GM23338 (cell line): ENCODE measurements at regions not wholly inside any gene's neighbourhood (a gene's known extent, or its start where the extent isn't known, plus 50 kb on each side); places are given as distances from the start of the nearest gene placed in this dataset.

ENCODE experiments used
- ATAC-seq: fragments of 200-7000 bp; cut with Tn5 transposase; 3 replicates; pipeline ENCODE4 v1.9.1; 2020
- DNase-seq: peaks from one replicate; pipeline ENCODE4 v3.0.0-alpha.2; 2015; ENCODE audit warnings: low spot score
- H2AFZ ChIP-seq: fragments of 200-600 bp; sonication (generic); 2 replicates; pipeline ENCODE4 v1.8.0; 2016; ENCODE audit warnings: antibody characterized with exemption, mild to moderate bottlenecking, moderate library complexity
- H3F3A ChIP-seq: fragments of 200-600 bp; sonication (generic); replicated peaks from 2 replicates; pipeline ENCODE4 v1.8.0; 2017; ENCODE audit warnings: antibody characterized with exemption, mixed run types, low read depth
- H3K27ac ChIP-seq: fragments of 200-600 bp; sonication (generic); 2 replicates; pipeline ENCODE4 v1.6.1; 2016; ENCODE audit warnings: low read depth
- H3K27me3 ChIP-seq: fragments of 200-600 bp; sonication (generic); 2 replicates; pipeline ENCODE4 v1.8.0; 2016; ENCODE audit warnings: mild to moderate bottlenecking, mixed run types, moderate library complexity; ENCODE audit not compliant: insufficient read depth
- H3K36me3 ChIP-seq: fragments of 200-600 bp; sonication (generic); 2 replicates; pipeline ENCODE4 v1.8.0; 2016; ENCODE audit warnings: mild to moderate bottlenecking; ENCODE audit not compliant: insufficient read depth
- H3K4me1 ChIP-seq: fragments of 200-600 bp; sonication (generic); 2 replicates; pipeline ENCODE4 v1.8.0; 2016; ENCODE audit warnings: mild to moderate bottlenecking, moderate library complexity; ENCODE audit not compliant: insufficient read depth
- H3K4me2 ChIP-seq: fragments of 200-600 bp; sonication (generic); 2 replicates; pipeline ENCODE4 v1.7.1; 2017; ENCODE audit warnings: mixed run types
- H3K4me3 ChIP-seq: fragments of 200-600 bp; sonication (generic); 2 replicates; pipeline ENCODE4 v1.6.1; 2016; ENCODE audit warnings: mixed run types
- H3K79me2 ChIP-seq: fragments of 200-600 bp; sonication (generic); replicated peaks from 2 replicates; pipeline ENCODE4 v1.8.0; 2017; ENCODE audit warnings: mild to moderate bottlenecking; ENCODE audit not compliant: insufficient read depth
- H3K9me2 ChIP-seq: fragments of 200-600 bp; sonication (generic); 2 replicates; pipeline ENCODE4 v1.8.0; 2017; ENCODE audit not compliant: insufficient read depth
- H4K20me1 ChIP-seq: fragments of 200-600 bp; sonication (generic); replicated peaks from 2 replicates; pipeline ENCODE4 v1.8.0; 2017; ENCODE audit warnings: mild to moderate bottlenecking; ENCODE audit not compliant: insufficient read depth
- H3K27ac Mint-ChIP-seq: 2 replicates; pipeline ENCODE4 v1.8.0; 2020; ENCODE audit warnings: inconsistent platforms, mild to moderate bottlenecking, moderate library complexity, mixed read lengths
- H3K27me3 Mint-ChIP-seq: 3 replicates; pipeline ENCODE4 v1.8.0; 2022; ENCODE audit warnings: low read depth, mild to moderate bottlenecking, moderate library complexity, mixed read lengths, inconsistent platforms; ENCODE audit not compliant: insufficient read depth, poor library complexity
- H3K36me3 Mint-ChIP-seq: 3 replicates; pipeline ENCODE4 v1.8.0; 2021; ENCODE audit warnings: low read depth, mild to moderate bottlenecking, inconsistent platforms, moderate library complexity, mixed read lengths
- H3K4me1 Mint-ChIP-seq: 3 replicates; pipeline ENCODE4 v1.8.0; 2020; ENCODE audit warnings: mild to moderate bottlenecking, inconsistent platforms, mixed read lengths
- H3K4me3 Mint-ChIP-seq: 3 replicates; pipeline ENCODE4 v1.8.0; 2021; ENCODE audit warnings: moderate library complexity, mild to moderate bottlenecking, inconsistent platforms, mixed read lengths
- H3K9me3 Mint-ChIP-seq: 3 replicates; pipeline ENCODE4 v1.8.0; 2020; ENCODE audit warnings: moderate library complexity, mild to moderate bottlenecking, inconsistent platforms, mixed read lengths
- CREB1 ChIP-seq: fragments of 250-450 bp; sonication (Bioruptor Pico); IDR thresholded peaks from 2 replicates; pipeline ENCODE4 v1.5.0; 2020; ENCODE audit warnings: low read depth, mild to moderate bottlenecking, moderate library complexity
- CTCF ChIP-seq, 2 experiments: fragments of 200-600 bp in 1 of 2; sonication (generic) in 1 of 2; conservative IDR thresholded peaks; 2 replicates each; pipeline versions ENCODE4 v1.5.1 to v1.6.1; 2016 to 2017; ENCODE audit warnings: antibody characterized with exemption in 2 of 2, low read depth in 2 of 2, mild to moderate bottlenecking in 2 of 2, moderate library complexity in 1 of 2
- ETS1 ChIP-seq: IDR thresholded peaks from 2 replicates; pipeline ENCODE4 v1.6.1; 2016; ENCODE audit warnings: antibody characterized with exemption
- EZH2 ChIP-seq: fragments of 200-600 bp; sonication (generic); IDR thresholded peaks from one replicate; pipeline ENCODE4 v1.8.0; 2017; ENCODE audit warnings: antibody characterized with exemption, mild to moderate bottlenecking, low read depth; ENCODE audit not compliant: unreplicated experiment
- EZH2phosphoT487 ChIP-seq: fragments of 200-600 bp; sonication (generic); IDR thresholded peaks from one replicate; pipeline ENCODE4 v1.8.1; 2018; ENCODE audit warnings: antibody characterized with exemption; ENCODE audit not compliant: unreplicated experiment
- JUNB ChIP-seq: IDR thresholded peaks from one replicate; pipeline ENCODE4 v1.6.1; 2016; ENCODE audit warnings: antibody characterized with exemption; ENCODE audit not compliant: unreplicated experiment
- NANOG ChIP-seq: IDR thresholded peaks from 2 replicates; pipeline ENCODE4 v1.6.1; 2016; ENCODE audit warnings: antibody characterized with exemption, borderline replicate concordance
- POLR2AphosphoS5 ChIP-seq: IDR thresholded peaks from 2 replicates; pipeline ENCODE4 v1.6.1; 2016; ENCODE audit warnings: antibody characterized with exemption, low read depth
- REST ChIP-seq: IDR thresholded peaks from one replicate; pipeline ENCODE4 v1.6.1; 2018; ENCODE audit warnings: antibody characterized with exemption; ENCODE audit not compliant: unreplicated experiment
- STAT1 ChIP-seq: IDR thresholded peaks from one replicate; pipeline ENCODE4 v1.6.1; 2016; ENCODE audit warnings: antibody characterized with exemption; ENCODE audit not compliant: unreplicated experiment
- ZNF114 ChIP-seq: fragments of 250-450 bp; sonication (Bioruptor Pico); IDR thresholded peaks from 2 replicates; pipeline ENCODE4 v1.5.0; 2020; ENCODE audit warnings: mild to moderate bottlenecking, moderate library complexity
- ZNF331 ChIP-seq: fragments of 250-450 bp; sonication (Bioruptor Pico); IDR thresholded peaks from 2 replicates; pipeline ENCODE4 v1.5.0; 2020; ENCODE audit warnings: low read depth, mild to moderate bottlenecking, moderate library complexity
- ZNF462 ChIP-seq: fragments of 250-450 bp; sonication (Bioruptor Pico); IDR thresholded peaks from 2 replicates; pipeline ENCODE4 v1.5.0; 2020; ENCODE audit warnings: mild to moderate bottlenecking, moderate library complexity

- no peaks in the 10 kb centered on the region for H3K36me3 ChIP-seq
- peak overlapping the region; percentile 96 for H2AFZ ChIP-seq
- peaks cover 18% of the 10 kb centered on the region for H3K9me2 ChIP-seq
- peaks cover 4% of the 10 kb centered on the region; the same call in 1 of the 2 replicates for H3K4me1 ChIP-seq
- TF ChIP-seq CTCF (conservative IDR thresholded peaks at IDR 0.05; ENCODE audit: low read depth in 2 of 2) (no peak), NANOG (no peak), JUNB (no peak), ZNF462 (CRISPR knock-in tag) (no peak), EZH2phosphoT487 (no peak), CREB1 (CRISPR knock-in tag) (no peak), ZNF114 (CRISPR knock-in tag) (no peak), ETS1 (no peak), POLR2AphosphoS5 (no peak), REST (no peak), ZNF331 (CRISPR knock-in tag) (no peak), STAT1 (no peak), EZH2 (no peak)
- H3K4me3 ChIP-seq = no peak overlapping the region
- Mint-ChIP-seq H3K36me3 (peaks cover 6% of the 10 kb centered on the region; the same call in 1 of the 3 replicates), H3K4me1 (no peaks in the 10 kb centered on the region; the same call in 2 of the 3 replicates), H3K27me3 (no peaks in the 10 kb centered on the region), H3K27ac (no peak overlapping the region), H3K9me3 (peaks cover 3% of the 10 kb centered on the region; the same call in 2 of the 3 replicates), H3K4me3 (no peak overlapping the region)
- ATAC-seq (no peak), DNase-seq (no peak)
- H4K20me1 ChIP-seq = no peaks in the 10 kb centered on the region
- H3K4me2 ChIP-seq = no peak overlapping the region
- no peak overlapping the region for H3K27ac ChIP-seq
- H3K79me2 ChIP-seq = no peaks in the 10 kb centered on the region
- no peaks in the 10 kb centered on the region for H3K27me3 ChIP-seq
- no peaks in the 10 kb centered on the region for H3F3A ChIP-seq
Measured at GRCh38 chr2:84283506-84283905, 175.6 kb downstream of the SUCLG1 start.
